Immature natural killer cell (primary cell): ENCODE measurements at regions not wholly inside any gene's neighbourhood (a gene's known extent, or its start where the extent isn't known, plus 50 kb on each side); places are given as distances from the start of the nearest gene placed in this dataset.
"Not testable (repeated sequence)": the region's sequence is repeated elsewhere in the genome, so short reads cannot be mapped to it uniquely, and the experiment has no call there.

Source experiments
- DNase-seq, 3 donors: peaks; one replicate each; pipeline ENCODE4 v3.0.0; 2022; ENCODE audit warnings: mixed read lengths in 1 of 3
- H3K27ac Mint-ChIP-seq, 6 donors: one replicate each; pipeline ENCODE4 v1.8.0; 2020; ENCODE audit warnings: mixed read lengths in 6 of 6, mild to moderate bottlenecking in 5 of 6, inconsistent platforms in 4 of 6, moderate library complexity in 3 of 6
- H3K27me3 Mint-ChIP-seq, 3 donors: one replicate each; pipeline ENCODE4 v1.8.0; 2020 to 2021; ENCODE audit warnings: low read depth in 3 of 3, mild to moderate bottlenecking in 3 of 3, mixed read lengths in 3 of 3, moderate library complexity in 3 of 3, inconsistent platforms in 1 of 3
- H3K36me3 Mint-ChIP-seq, 3 donors: one replicate each; pipeline ENCODE4 v1.8.0; 2020; ENCODE audit warnings: mixed read lengths in 3 of 3, inconsistent platforms in 2 of 3, mild to moderate bottlenecking in 2 of 3
- H3K4me1 Mint-ChIP-seq, 2 donors: one replicate each; pipeline ENCODE4 v1.8.0; 2020; ENCODE audit warnings: inconsistent platforms in 2 of 2, mild to moderate bottlenecking in 2 of 2, mixed read lengths in 2 of 2, moderate library complexity in 1 of 2
- H3K4me3 Mint-ChIP-seq, 5 donors: one replicate each; pipeline ENCODE4 v1.8.0; 2020; ENCODE audit warnings: mild to moderate bottlenecking in 5 of 5, mixed read lengths in 5 of 5, inconsistent platforms in 3 of 5, moderate library complexity in 3 of 5
- H3K9me3 Mint-ChIP-seq, 6 donors: one replicate each; pipeline ENCODE4 v1.8.0; 2020; ENCODE audit warnings: mild to moderate bottlenecking in 6 of 6, mixed read lengths in 6 of 6, inconsistent platforms in 4 of 6, moderate library complexity in 3 of 6

DNA sequence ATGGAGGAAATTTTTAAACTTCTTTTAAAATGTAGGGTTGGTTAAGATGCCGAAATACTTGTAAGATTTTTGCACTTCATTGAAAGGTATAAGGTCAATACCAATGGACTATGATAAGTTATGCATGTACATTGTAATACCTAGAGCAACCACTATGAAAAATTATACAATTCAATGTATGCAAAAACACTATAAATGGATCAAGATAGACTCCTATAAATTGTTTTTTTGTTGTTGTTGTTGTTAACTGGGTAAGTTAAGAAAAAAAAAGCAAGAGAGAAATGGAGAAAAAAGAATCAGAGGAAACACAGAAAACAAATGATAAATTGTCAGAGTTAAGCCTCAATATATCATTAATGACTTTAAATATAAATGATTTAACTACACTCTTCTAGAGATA, 421.2 kb downstream of the TMEM182 start:
- Mint-ChIP-seq H3K4me1 (no peaks in the 10 kb centered on the region), H3K27ac (no peak overlapping the region), H3K36me3 (no peaks in the 10 kb centered on the region), H3K9me3 (peaks cover 0 to 2% (median 0%) of the 10 kb centered on the region in 6 donors), H3K27me3 (peaks cover 0 to 2% (median under 1%) of the 10 kb centered on the region in 3 donors), H3K4me3 (no peak overlapping the region)
- DNase-seq: no peak

DNA sequence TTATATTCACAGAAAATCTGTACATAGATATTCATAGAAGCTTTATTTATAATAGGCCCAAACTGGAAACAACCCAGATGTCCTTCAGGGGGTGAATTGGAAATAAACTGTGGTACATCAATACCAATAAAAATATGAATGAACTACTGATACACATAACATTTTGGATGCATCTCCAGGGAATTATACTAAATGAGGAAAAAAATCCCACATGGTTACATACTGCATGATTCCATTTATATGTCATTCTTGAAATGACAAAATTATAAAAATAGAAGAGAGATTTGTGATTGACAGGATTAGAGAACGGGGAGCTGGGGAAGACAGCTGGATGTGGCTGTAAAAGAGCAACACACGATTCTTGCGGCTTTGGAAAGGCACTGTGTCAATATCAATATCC, 435.0 kb downstream of the TMEM182 start:
- Mint-ChIP-seq H3K4me3 (no peak overlapping the region), H3K4me1 (no peaks in the 10 kb centered on the region), H3K36me3 (no peaks in the 10 kb centered on the region), H3K27ac (no peak overlapping the region), H3K9me3 (peaks cover 11 to 44% (median 19%) of the 10 kb centered on the region in 6 donors), H3K27me3 (peaks cover 0 to 3% (median 0%) of the 10 kb centered on the region in 3 donors)
- no peak for DNase-seq

DNA sequence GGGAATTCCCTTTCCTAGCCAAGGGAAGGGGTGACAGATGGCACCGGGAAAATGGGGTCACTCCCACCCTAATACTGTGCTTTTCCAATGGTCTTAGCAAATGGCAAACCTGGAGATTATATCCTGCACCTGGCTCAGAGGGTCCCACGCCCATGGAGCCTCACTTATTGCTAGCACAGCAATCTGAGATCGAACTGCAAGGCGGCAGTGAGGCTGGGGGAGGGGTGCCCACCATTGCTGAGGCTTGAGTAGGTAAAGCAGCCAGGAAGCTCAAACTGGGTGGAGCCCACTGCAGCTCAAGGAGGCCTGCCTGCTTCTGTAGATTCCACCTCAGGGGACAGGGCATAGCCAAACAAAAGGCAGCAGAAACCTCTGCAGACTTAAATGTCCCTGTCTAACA, 438.9 kb downstream of the TMEM182 start:
- H3K27me3 Mint-ChIP-seq, H3K27ac Mint-ChIP-seq, DNase-seq, H3K4me1 Mint-ChIP-seq, H3K4me3 Mint-ChIP-seq, H3K36me3 Mint-ChIP-seq: not testable (repeated sequence)
- peaks cover 16 to 34% (median 22%) of the 10 kb centered on the region in 6 donors for H3K9me3 Mint-ChIP-seq

DNA sequence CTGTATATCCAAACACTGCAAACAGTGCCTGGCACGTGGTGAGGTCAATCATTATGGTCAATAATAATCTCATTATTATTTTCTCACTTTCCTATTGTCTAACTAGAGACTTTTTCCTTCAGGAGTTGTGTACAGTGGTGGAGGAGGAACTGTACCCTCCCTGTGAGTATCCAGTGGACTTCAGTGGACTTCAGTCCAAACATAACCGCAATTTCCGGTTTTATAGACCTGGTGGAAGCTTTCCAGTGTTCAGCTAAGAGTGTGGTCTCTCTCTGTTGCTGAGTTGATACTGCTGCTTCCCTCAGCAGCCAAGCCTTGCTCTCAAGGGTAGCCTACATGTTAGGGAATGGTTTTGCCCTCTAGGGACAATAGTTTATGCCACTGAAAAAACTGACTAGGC, 447.1 kb downstream of the TMEM182 start:
- H3K9me3 Mint-ChIP-seq: peaks cover 0 to 15% (median 2%) of the 10 kb centered on the region in 6 donors
- H3K4me1 Mint-ChIP-seq: no peaks in the 10 kb centered on the region
- no peak overlapping the region for H3K27ac Mint-ChIP-seq
- H3K27me3 Mint-ChIP-seq: peaks cover 0 to 2% (median 0%) of the 10 kb centered on the region in 3 donors
- no peaks in the 10 kb centered on the region for H3K36me3 Mint-ChIP-seq
- no peak for DNase-seq
- no peak overlapping the region for H3K4me3 Mint-ChIP-seq

DNA sequence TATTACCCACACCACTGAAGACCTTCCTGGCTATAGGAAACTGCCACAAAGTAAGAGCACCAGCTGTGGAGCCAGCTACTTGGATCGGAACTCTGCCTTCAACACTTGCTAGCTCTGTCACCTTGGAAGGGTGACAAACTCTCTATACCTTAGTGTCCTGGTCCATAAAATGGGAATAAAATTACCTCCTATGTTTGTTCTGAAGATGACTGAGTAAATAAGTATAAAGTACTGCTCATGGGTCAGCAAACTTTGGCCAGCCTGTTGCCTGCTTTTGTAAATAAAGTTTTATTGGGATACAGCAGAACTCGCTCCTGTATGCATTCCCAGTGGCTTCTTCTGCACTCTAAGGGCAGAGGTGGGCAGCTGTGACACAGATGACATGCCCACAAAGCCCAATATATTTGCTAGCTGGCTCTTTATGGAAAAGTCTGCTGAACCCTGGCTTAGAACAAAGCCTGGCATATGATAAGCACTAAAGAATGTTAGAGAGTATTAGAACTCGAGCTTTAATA, 451.3 kb downstream of the TMEM182 start:
- no peaks in the 10 kb centered on the region for H3K4me1 Mint-ChIP-seq
- H3K36me3 Mint-ChIP-seq: no peaks in the 10 kb centered on the region
- no peak overlapping the region for H3K4me3 Mint-ChIP-seq
- no peak overlapping the region for H3K27ac Mint-ChIP-seq
- no peaks in the 10 kb centered on the region for H3K27me3 Mint-ChIP-seq
- peaks cover 0 to 9% (median 1%) of the 10 kb centered on the region in 6 donors for H3K9me3 Mint-ChIP-seq
- no peak for DNase-seq

DNA sequence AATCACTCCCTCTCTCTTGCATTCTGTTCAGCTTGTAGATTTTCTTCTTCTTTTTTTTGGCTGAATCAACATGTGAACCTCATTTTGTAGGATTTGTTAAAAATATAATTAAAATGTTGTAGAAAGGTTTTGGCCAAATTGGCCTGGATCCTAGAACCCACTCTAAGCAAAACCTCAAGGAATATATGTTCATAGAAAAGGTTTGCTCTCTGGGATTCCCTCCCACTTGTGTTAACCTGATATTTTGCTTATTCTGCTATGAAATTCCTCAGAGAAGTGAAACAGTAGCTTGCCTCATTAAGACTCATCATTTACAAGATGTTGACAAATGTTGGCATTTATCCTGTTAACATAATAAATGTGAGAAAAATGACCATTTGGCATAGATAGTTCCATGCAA, 456.7 kb downstream of the TMEM182 start:
- peaks cover 0 to 3% (median 0%) of the 10 kb centered on the region in 3 donors for H3K27me3 Mint-ChIP-seq
- H3K36me3 Mint-ChIP-seq: no peaks in the 10 kb centered on the region
- H3K4me1 Mint-ChIP-seq: no peaks in the 10 kb centered on the region
- peaks cover 0 to 20% (median 5%) of the 10 kb centered on the region in 6 donors for H3K9me3 Mint-ChIP-seq
- no peak for DNase-seq
- H3K27ac Mint-ChIP-seq: no peak overlapping the region
- no peak overlapping the region for H3K4me3 Mint-ChIP-seq

DNA sequence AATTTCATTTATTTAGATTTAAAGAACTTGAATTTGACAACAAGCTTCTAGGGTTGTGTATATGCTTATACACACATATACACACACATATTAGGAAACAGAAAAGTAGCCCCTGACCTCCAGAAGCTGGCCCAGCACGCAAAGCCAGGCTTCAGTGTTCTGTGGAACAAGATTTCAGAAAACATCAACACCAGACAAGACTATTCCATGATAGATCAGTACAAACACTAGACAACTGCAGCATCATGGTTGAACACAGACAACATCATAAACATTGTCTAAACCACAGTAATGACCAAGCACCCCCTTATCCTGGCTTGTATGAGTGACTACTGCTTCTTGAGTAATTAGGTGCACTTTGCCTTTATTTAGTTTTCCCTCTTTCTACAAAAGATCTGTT, 457.6 kb downstream of the TMEM182 start:
- H3K27ac Mint-ChIP-seq: no peak overlapping the region
- H3K27me3 Mint-ChIP-seq: peaks cover 0 to 6% (median 0%) of the 10 kb centered on the region in 3 donors
- no peaks in the 10 kb centered on the region for H3K36me3 Mint-ChIP-seq
- no peak for DNase-seq
- H3K9me3 Mint-ChIP-seq: peaks cover 0 to 20% (median 5%) of the 10 kb centered on the region in 6 donors
- H3K4me1 Mint-ChIP-seq: no peaks in the 10 kb centered on the region
- H3K4me3 Mint-ChIP-seq: no peak overlapping the region

DNA sequence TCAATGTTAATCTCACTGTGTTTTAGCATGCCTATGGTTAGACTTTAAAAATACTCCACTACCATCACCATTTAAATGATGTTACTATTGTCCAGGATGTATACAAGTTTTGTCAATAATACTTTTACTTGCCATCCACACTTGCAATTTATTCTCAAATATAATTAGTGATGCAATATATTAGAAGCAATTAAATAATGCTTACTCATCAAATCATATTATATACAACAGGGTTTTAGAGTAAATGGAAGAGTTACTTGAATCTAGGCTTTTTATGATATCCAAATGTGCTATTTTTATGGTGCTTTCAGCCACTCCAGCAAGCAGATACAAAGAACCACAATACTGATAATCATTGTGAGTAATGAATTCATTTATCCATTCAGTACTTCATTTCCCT, 461.1 kb downstream of the TMEM182 start:
- peaks cover 0 to 6% (median 0%) of the 10 kb centered on the region in 3 donors for H3K27me3 Mint-ChIP-seq
- no peak overlapping the region for H3K4me3 Mint-ChIP-seq
- H3K36me3 Mint-ChIP-seq: no peaks in the 10 kb centered on the region
- H3K4me1 Mint-ChIP-seq: no peaks in the 10 kb centered on the region
- peaks cover 0 to 19% (median 4%) of the 10 kb centered on the region in 6 donors for H3K9me3 Mint-ChIP-seq
- no peak overlapping the region for H3K27ac Mint-ChIP-seq
- DNase-seq: no peak

DNA sequence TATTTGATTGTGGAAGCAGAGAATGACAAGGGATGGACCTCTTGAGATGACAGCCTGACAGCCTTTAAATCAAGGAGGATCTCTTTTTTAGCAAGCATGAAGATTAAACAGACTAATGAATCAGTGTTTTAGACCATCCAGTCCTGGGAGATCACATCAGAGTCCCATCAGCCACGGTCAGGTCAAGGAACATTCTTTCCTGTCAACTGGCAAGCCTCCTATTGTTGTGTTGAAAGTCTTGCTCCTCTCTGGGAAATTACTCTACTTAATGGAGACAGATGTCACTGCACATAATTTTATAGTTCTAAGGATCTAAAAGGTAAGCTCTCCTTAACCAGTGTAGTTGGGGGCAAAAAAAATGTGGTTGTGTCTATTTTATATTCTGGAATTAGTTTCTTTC, 469.0 kb downstream of the TMEM182 start:
- Mint-ChIP-seq H3K27me3 (peaks cover 0 to 3% (median 0%) of the 10 kb centered on the region in 3 donors), H3K4me3 (no peak overlapping the region), H3K4me1 (no peaks in the 10 kb centered on the region), H3K27ac (no peak overlapping the region), H3K36me3 (no peaks in the 10 kb centered on the region), H3K9me3 (peaks cover 0 to 11% (median 3%) of the 10 kb centered on the region in 6 donors)
- no peak for DNase-seq

DNA sequence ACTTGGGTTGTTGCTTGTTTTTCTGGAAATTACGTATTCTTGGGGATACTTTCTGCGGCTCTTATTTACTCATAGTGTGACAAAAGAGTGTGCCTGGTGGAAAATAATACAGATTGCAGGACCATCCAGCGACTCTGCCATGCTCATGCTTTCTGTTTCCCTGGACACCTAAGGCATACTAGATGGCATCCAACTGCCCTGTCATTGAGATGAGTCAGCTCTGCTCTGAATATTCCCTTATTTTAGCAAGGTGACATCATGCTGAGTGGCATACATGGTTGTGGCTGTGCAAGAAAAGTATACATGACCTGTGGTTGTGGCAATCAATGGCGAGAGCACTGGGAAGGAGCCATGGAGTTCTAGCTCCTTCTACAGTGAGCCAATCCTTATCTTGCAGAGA, 471.0 kb downstream of the TMEM182 start:
- peaks cover 0 to 3% (median 0%) of the 10 kb centered on the region in 3 donors for H3K27me3 Mint-ChIP-seq
- H3K9me3 Mint-ChIP-seq: peaks cover 0 to 11% (median 3%) of the 10 kb centered on the region in 6 donors
- no peak for DNase-seq
- peaks cover 0 to 3% (median 0%) of the 10 kb centered on the region in 3 donors for H3K36me3 Mint-ChIP-seq
- H3K4me3 Mint-ChIP-seq: no peak overlapping the region
- H3K4me1 Mint-ChIP-seq: no peaks in the 10 kb centered on the region
- no peak overlapping the region for H3K27ac Mint-ChIP-seq

DNA sequence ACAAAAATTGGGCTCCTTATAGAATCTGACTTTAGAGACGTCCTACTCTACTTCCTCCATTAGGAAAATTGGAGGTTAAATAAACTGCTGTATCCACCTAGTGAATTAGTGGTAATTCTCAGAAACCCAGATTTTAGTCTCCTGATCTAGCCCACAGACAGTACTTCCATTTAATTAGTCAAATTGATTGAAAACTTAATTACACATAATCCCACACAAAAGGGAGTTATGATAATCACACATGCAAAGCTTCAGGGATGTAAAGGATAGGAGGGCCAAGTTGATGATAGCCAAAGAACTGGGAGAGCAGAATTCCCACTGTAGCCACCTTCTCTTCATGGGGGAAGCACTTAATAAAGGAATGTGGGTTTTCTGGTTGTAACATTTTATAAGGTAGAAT, 471.9 kb downstream of the TMEM182 start:
- peaks cover 0 to 18% (median 5%) of the 10 kb centered on the region in 6 donors for H3K9me3 Mint-ChIP-seq
- peaks cover 0 to 3% (median 0%) of the 10 kb centered on the region in 3 donors for H3K36me3 Mint-ChIP-seq
- H3K4me1 Mint-ChIP-seq: no peaks in the 10 kb centered on the region
- no peak overlapping the region for H3K4me3 Mint-ChIP-seq
- H3K27me3 Mint-ChIP-seq: peaks cover 1 to 4% (median 3%) of the 10 kb centered on the region in 3 donors
- H3K27ac Mint-ChIP-seq: no peak overlapping the region
- DNase-seq: no peak

DNA sequence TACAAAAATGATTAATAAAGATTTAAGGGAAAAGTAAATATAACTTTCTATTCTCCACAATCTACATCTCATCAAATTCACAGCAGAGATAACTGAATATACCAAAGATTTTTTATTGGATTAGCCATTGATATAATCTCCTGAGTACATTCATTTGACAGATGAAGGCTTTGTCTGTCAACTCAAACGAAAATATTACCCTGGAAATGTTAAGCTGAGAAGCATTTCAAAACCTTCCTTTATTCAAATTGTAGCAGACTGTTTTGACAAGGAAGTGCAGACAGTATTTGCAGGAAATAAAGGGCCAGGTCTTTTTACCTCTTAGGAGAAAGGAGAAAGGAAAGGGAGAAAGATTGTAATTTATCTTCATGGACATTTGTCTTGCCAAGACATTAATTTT, 473.5 kb downstream of the TMEM182 start:
- no peak for DNase-seq
- peaks cover 0 to 3% (median 0%) of the 10 kb centered on the region in 3 donors for H3K36me3 Mint-ChIP-seq
- H3K27ac Mint-ChIP-seq: no peak overlapping the region
- no peaks in the 10 kb centered on the region for H3K4me1 Mint-ChIP-seq
- peaks cover 0 to 14% (median 5%) of the 10 kb centered on the region in 6 donors for H3K9me3 Mint-ChIP-seq
- H3K4me3 Mint-ChIP-seq: no peak overlapping the region
- peaks cover 1 to 4% (median 3%) of the 10 kb centered on the region in 3 donors for H3K27me3 Mint-ChIP-seq

DNA sequence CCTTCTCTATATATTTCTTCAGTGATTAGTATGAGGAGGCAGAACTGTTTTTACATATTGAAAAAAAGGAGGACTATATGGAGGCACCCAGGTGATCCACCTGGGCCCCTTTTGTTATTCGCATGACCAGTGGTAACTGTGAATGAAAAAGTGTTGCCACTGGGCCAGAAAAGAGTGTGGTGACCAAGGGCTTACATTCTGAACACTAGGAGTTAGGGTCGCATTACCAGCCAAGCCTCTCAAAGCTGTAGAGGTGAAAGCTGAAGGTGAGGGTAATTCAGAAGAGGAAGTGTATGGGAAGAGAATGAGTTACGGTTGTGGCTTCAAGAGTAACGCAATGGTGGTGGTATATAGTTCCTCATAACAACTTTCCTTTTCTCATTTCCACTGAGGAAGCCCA, 487.6 kb downstream of the TMEM182 start:
- Mint-ChIP-seq H3K27ac (no peak overlapping the region), H3K4me3 (no peak overlapping the region), H3K36me3 (no peaks in the 10 kb centered on the region), H3K9me3 (peaks cover 0 to 19% (median 3%) of the 10 kb centered on the region in 6 donors), H3K27me3 (peaks cover 0 to 3% (median 0%) of the 10 kb centered on the region in 3 donors), H3K4me1 (no peaks in the 10 kb centered on the region)
- no peak for DNase-seq

DNA sequence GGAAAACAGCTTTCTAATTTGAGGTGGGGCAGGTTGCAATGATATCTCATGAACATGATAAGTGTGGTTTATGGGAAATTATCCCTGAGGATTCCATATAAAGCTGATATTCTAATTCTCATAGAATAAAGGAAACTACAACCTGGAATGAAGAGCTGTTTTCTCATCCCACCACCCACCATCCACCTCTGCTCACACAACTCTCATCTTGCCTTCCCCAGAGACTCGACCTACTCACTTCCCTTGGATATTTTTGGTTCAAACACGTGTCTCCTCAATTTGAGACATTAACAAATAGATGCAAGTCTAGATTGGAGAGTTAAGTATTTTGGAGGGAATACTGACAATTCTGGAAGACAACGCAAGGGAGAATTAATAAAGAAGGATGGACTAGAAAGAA, 490.9 kb downstream of the TMEM182 start:
- peaks cover 0 to 33% (median 3%) of the 10 kb centered on the region in 6 donors for H3K9me3 Mint-ChIP-seq
- H3K4me3 Mint-ChIP-seq: no peak overlapping the region

DNA sequence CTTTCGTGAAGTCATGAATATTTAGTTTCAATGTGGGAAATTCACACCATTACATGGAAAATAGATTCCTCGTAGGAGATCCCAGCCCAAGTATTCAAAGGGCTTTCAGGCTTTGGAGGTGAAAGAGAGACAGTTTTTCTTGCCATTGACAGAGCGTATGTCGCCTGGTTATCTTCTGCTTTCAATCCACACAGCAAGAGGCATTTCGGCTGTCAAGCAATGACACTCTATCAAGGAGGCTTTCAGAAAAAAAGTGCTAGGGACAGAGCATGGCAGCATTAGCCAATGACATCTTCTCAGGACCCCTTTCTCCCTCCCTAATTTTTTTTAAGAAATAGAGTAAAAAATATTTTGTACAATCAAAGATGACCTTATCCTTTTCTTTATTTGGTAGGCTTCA, 492.8 kb downstream of the TMEM182 start:
- Mint-ChIP-seq H3K27me3 (peaks cover 0 to 4% (median 3%) of the 10 kb centered on the region in 3 donors), H3K4me1 (no peaks in the 10 kb centered on the region), H3K9me3 (peaks cover 0 to 38% (median 4%) of the 10 kb centered on the region in 6 donors), H3K4me3 (no peak overlapping the region), H3K27ac (no peak overlapping the region), H3K36me3 (no peaks in the 10 kb centered on the region)
- DNase-seq: no peak

More for the DNA sequence above, 490.9 kb downstream of the TMEM182 start:
- no peak for DNase-seq
- H3K27me3 Mint-ChIP-seq: peaks cover 0 to 4% (median 3%) of the 10 kb centered on the region in 3 donors
- no peaks in the 10 kb centered on the region for H3K4me1 Mint-ChIP-seq
- H3K27ac Mint-ChIP-seq: no peak overlapping the region
- no peaks in the 10 kb centered on the region for H3K36me3 Mint-ChIP-seq
